ENCODE measurements at regions not wholly inside any gene's neighbourhood (a gene's known extent, or its start where the extent isn't known, plus 50 kb on each side); places are given as distances from the start of the nearest gene placed in this dataset.
A peak's percentile ranks its signal among the peaks of the same experiment; 100 is the strongest.

GRCh38 chr14:61104358-61104757, 123.3 kb downstream of the SLC38A6 start:
- H3K36me3 ChIP-seq (ENCODE audit: insufficient read depth), result peaks cover 3% of the 10 kb centered on the region
- peaks cover 25% of the 10 kb centered on the region for H3K9me3 Mint-ChIP-seq
- H3K27ac ChIP-seq (ENCODE audit: low read depth), result 0 out of 2 replicates have a peak overlapping the region, but pooled peaks have one; percentile 16
- no peaks in the 10 kb centered on the region for H3K27me3 ChIP-seq (ENCODE audit: insufficient read depth)
- H3K4me3 ChIP-seq, result no peak overlapping the region
- H3K9me2 ChIP-seq (ENCODE audit: insufficient read depth), result peaks cover 17% of the 10 kb centered on the region
- peaks cover 24% of the 10 kb centered on the region for H3K36me3 Mint-ChIP-seq (ENCODE audit: low read depth)
- no peak overlapping the region; the same call in 2 of the 3 replicates for H3K4me3 Mint-ChIP-seq
- H4K20me1 ChIP-seq (replicated peaks; ENCODE audit: insufficient read depth), result no peaks in the 10 kb centered on the region
- no peak for TF ChIP-seq JUNB (IDR thresholded peaks at IDR 0.05; ENCODE audit: unreplicated experiment)
- TF ChIP-seq ZNF114 (CRISPR knock-in tag; IDR thresholded peaks at IDR 0.05), result no peak
- TF ChIP-seq ZNF462 (CRISPR knock-in tag; IDR thresholded peaks at IDR 0.05), result no peak
- TF ChIP-seq EZH2phosphoT487 (IDR thresholded peaks at IDR 0.05; ENCODE audit: unreplicated experiment), result no peak
- no peak for TF ChIP-seq CREB1 (CRISPR knock-in tag; IDR thresholded peaks at IDR 0.05; ENCODE audit: low read depth)
- TF ChIP-seq ZNF331 (CRISPR knock-in tag; IDR thresholded peaks at IDR 0.05; ENCODE audit: low read depth), result no peak
- no peak for TF ChIP-seq REST (IDR thresholded peaks at IDR 0.05; ENCODE audit: unreplicated experiment)
- no peak for TF ChIP-seq POLR2AphosphoS5 (IDR thresholded peaks at IDR 0.05; ENCODE audit: low read depth)
- TF ChIP-seq CTCF (conservative IDR thresholded peaks at IDR 0.05; ENCODE audit: low read depth in 2 of 2), result no peak
- no peak for TF ChIP-seq NANOG (IDR thresholded peaks at IDR 0.05; ENCODE audit: borderline replicate concordance)
- TF ChIP-seq ETS1 (IDR thresholded peaks at IDR 0.05), result no peak
- no peak for TF ChIP-seq STAT1 (IDR thresholded peaks at IDR 0.05; ENCODE audit: unreplicated experiment)
- TF ChIP-seq EZH2 (IDR thresholded peaks at IDR 0.05; ENCODE audit: low read depth, unreplicated experiment), result no peak
- peak overlapping the region; percentile 85; the same call in 1 of the 2 replicates for H2AFZ ChIP-seq
- peaks cover 22% of the 10 kb centered on the region for H3K27me3 Mint-ChIP-seq (ENCODE audit: insufficient read depth, low read depth, poor library complexity)
- H3K4me1 Mint-ChIP-seq, result peaks cover 55% of the 10 kb centered on the region
- H3K4me1 ChIP-seq (ENCODE audit: insufficient read depth), result peaks cover 44% of the 10 kb centered on the region
- no peak for DNase-seq (ENCODE audit: low spot score)
- ATAC-seq, result no peak
- peak overlapping the region; percentile 47; the same call in 1 of the 2 replicates for H3K4me2 ChIP-seq
- no peaks in the 10 kb centered on the region for H3F3A ChIP-seq (replicated peaks; ENCODE audit: low read depth)
- H3K79me2 ChIP-seq (replicated peaks; ENCODE audit: insufficient read depth), result no peaks in the 10 kb centered on the region
- H3K27ac Mint-ChIP-seq, result peak overlapping the region; percentile 86

All from GM23338 (cell line).